Stimulated activated memory B cell treated with anti-CD40 and anti-IgM and Interleukin-4, amounts not matched to agents 10 μg/mL and 1 μg/mL and 100 μg/mL, for 72 hours (primary cell): ENCODE measurements at regions not wholly inside any gene's neighbourhood (a gene's known extent, or its start where the extent isn't known, plus 50 kb on each side); places are given as distances from the start of the nearest gene placed in this dataset.
"Not testable (repeated sequence)": the region's sequence is repeated elsewhere in the genome, so short reads cannot be mapped to it uniquely, and the experiment has no call there.

Experiments used
- ATAC-seq: fragments of 150-1000 bp; cut with Tn5 transposase; 2 replicates; pipeline ENCODE4 v1.10.0; 2021
- H3K27ac Mint-ChIP-seq: one replicate; pipeline ENCODE4 v1.8.0; 2022; ENCODE audit warnings: mild to moderate bottlenecking, mixed read lengths
- H3K27me3 Mint-ChIP-seq: one replicate; pipeline ENCODE4 v1.8.0; 2022; ENCODE audit warnings: mixed read lengths
- H3K36me3 Mint-ChIP-seq: one replicate; pipeline ENCODE4 v1.8.0; 2022; ENCODE audit warnings: mixed read lengths
- H3K4me1 Mint-ChIP-seq: one replicate; pipeline ENCODE4 v1.8.0; 2022; ENCODE audit warnings: mixed read lengths
- H3K4me3 Mint-ChIP-seq: one replicate; pipeline ENCODE4 v1.8.0; 2022; ENCODE audit warnings: mild to moderate bottlenecking, moderate library complexity, mixed read lengths
- H3K9me3 Mint-ChIP-seq: one replicate; pipeline ENCODE4 v1.8.0; 2022; ENCODE audit warnings: mixed read lengths

GRCh38 chr21:6043430-6044275 lies 4477.7 kb upstream of the TPTE start:
- H3K9me3 Mint-ChIP-seq, H3K4me1 Mint-ChIP-seq, ATAC-seq: not testable (repeated sequence)

GRCh38 chr21:6044695-6045094 lies 4476.7 kb upstream of the TPTE start:
- H3K27ac Mint-ChIP-seq, H3K4me1 Mint-ChIP-seq, H3K27me3 Mint-ChIP-seq, H3K36me3 Mint-ChIP-seq, H3K9me3 Mint-ChIP-seq, H3K4me3 Mint-ChIP-seq, ATAC-seq: not testable (repeated sequence)

More at GRCh38 chr21:6043430-6044275, 4477.7 kb upstream of the TPTE start:
- H3K27me3 Mint-ChIP-seq, H3K4me3 Mint-ChIP-seq, H3K27ac Mint-ChIP-seq, H3K36me3 Mint-ChIP-seq: not testable (repeated sequence)

- not testable (repeated sequence) for H3K9me3 Mint-ChIP-seq, H3K4me1 Mint-ChIP-seq, H3K27me3 Mint-ChIP-seq, H3K4me3 Mint-ChIP-seq, ATAC-seq, H3K27ac Mint-ChIP-seq, H3K36me3 Mint-ChIP-seq
Observed at GRCh38 chr21:6049930-6050329, 4471.5 kb upstream of the TPTE start.

- not testable (repeated sequence) for H3K27me3 Mint-ChIP-seq, H3K9me3 Mint-ChIP-seq, H3K4me3 Mint-ChIP-seq, H3K4me1 Mint-ChIP-seq, H3K36me3 Mint-ChIP-seq, ATAC-seq, H3K27ac Mint-ChIP-seq
Observed at GRCh38 chr21:6052109-6052508, 4469.3 kb upstream of the TPTE start.

GRCh38 chr21:6053145-6053544 lies 4468.2 kb upstream of the TPTE start:
- not testable (repeated sequence) for ATAC-seq, H3K27me3 Mint-ChIP-seq, H3K9me3 Mint-ChIP-seq, H3K4me1 Mint-ChIP-seq, H3K27ac Mint-ChIP-seq, H3K4me3 Mint-ChIP-seq, H3K36me3 Mint-ChIP-seq

GRCh38 chr21:6058997-6059396 lies 4462.4 kb upstream of the TPTE start:
- not testable (repeated sequence) for ATAC-seq, H3K27me3 Mint-ChIP-seq, H3K27ac Mint-ChIP-seq, H3K4me3 Mint-ChIP-seq, H3K9me3 Mint-ChIP-seq, H3K36me3 Mint-ChIP-seq, H3K4me1 Mint-ChIP-seq

GRCh38 chr21:6060054-6060681 lies 4461.2 kb upstream of the TPTE start:
- H3K27ac Mint-ChIP-seq, H3K27me3 Mint-ChIP-seq, H3K4me1 Mint-ChIP-seq, ATAC-seq, H3K9me3 Mint-ChIP-seq, H3K36me3 Mint-ChIP-seq, H3K4me3 Mint-ChIP-seq: not testable (repeated sequence)

- H3K27ac Mint-ChIP-seq, H3K4me1 Mint-ChIP-seq, H3K36me3 Mint-ChIP-seq, H3K9me3 Mint-ChIP-seq, ATAC-seq, H3K4me3 Mint-ChIP-seq: not testable (repeated sequence)
- peaks cover 10% of the 10 kb centered on the region for H3K27me3 Mint-ChIP-seq
Observed at GRCh38 chr21:6066320-6066985, 4454.9 kb upstream of the TPTE start.

- H3K9me3 Mint-ChIP-seq, ATAC-seq, H3K4me1 Mint-ChIP-seq, H3K27ac Mint-ChIP-seq, H3K4me3 Mint-ChIP-seq, H3K36me3 Mint-ChIP-seq: not testable (repeated sequence)
- H3K27me3 Mint-ChIP-seq: peaks cover 10% of the 10 kb centered on the region
Observed at GRCh38 chr21:6068098-6068831, 4453.1 kb upstream of the TPTE start.

- not testable (repeated sequence) for H3K27ac Mint-ChIP-seq, H3K4me3 Mint-ChIP-seq, H3K9me3 Mint-ChIP-seq, ATAC-seq, H3K4me1 Mint-ChIP-seq, H3K36me3 Mint-ChIP-seq
- peaks cover 10% of the 10 kb centered on the region for H3K27me3 Mint-ChIP-seq
Observed at GRCh38 chr21:6070213-6070612, 4451.2 kb upstream of the TPTE start.

- H3K9me3 Mint-ChIP-seq, H3K4me3 Mint-ChIP-seq, H3K4me1 Mint-ChIP-seq, H3K27ac Mint-ChIP-seq, H3K36me3 Mint-ChIP-seq, ATAC-seq: not testable (repeated sequence)
- peaks cover 10% of the 10 kb centered on the region for H3K27me3 Mint-ChIP-seq
Observed at GRCh38 chr21:6072691-6073090, 4448.7 kb upstream of the TPTE start.

GRCh38 chr21:6073993-6074705 lies 4447.2 kb upstream of the TPTE start:
- H3K27ac Mint-ChIP-seq, ATAC-seq, H3K4me1 Mint-ChIP-seq, H3K4me3 Mint-ChIP-seq, H3K36me3 Mint-ChIP-seq, H3K9me3 Mint-ChIP-seq: not testable (repeated sequence)
- H3K27me3 Mint-ChIP-seq: peaks cover 10% of the 10 kb centered on the region

GRCh38 chr21:6074935-6075334 lies 4446.4 kb upstream of the TPTE start:
- H3K4me1 Mint-ChIP-seq, H3K27me3 Mint-ChIP-seq, H3K9me3 Mint-ChIP-seq, ATAC-seq, H3K27ac Mint-ChIP-seq, H3K36me3 Mint-ChIP-seq, H3K4me3 Mint-ChIP-seq: not testable (repeated sequence)

GRCh38 chr21:6075627-6076208 lies 4445.7 kb upstream of the TPTE start:
- ATAC-seq, H3K27me3 Mint-ChIP-seq, H3K9me3 Mint-ChIP-seq, H3K36me3 Mint-ChIP-seq, H3K4me1 Mint-ChIP-seq, H3K27ac Mint-ChIP-seq, H3K4me3 Mint-ChIP-seq: not testable (repeated sequence)

- not testable (repeated sequence) for H3K27me3 Mint-ChIP-seq, H3K4me1 Mint-ChIP-seq, ATAC-seq, H3K36me3 Mint-ChIP-seq, H3K9me3 Mint-ChIP-seq, H3K27ac Mint-ChIP-seq, H3K4me3 Mint-ChIP-seq
Observed at GRCh38 chr21:6077358-6077757, 4444.0 kb upstream of the TPTE start.
